HG03066 (cell line): ENCODE measurements at regions not wholly inside any gene's neighbourhood (a gene's known extent, or its start where the extent isn't known, plus 50 kb on each side); places are given as distances from the start of the nearest gene placed in this dataset.
"Not testable (repeated sequence)": the region's sequence is repeated elsewhere in the genome, so short reads cannot be mapped to it uniquely, and the experiment has no call there.

ENCODE experiments used
- ATAC-seq: cut with Tn5 transposase; IDR thresholded peaks from one replicate; pipeline ENCODE4 v1.9.1; 2021; ENCODE audit warnings: low read depth; ENCODE audit not compliant: unreplicated experiment

- ATAC-seq = no peak
These were observed 808.1 kb downstream of the RNF144A start for GRCh38 chr2:7725171-7725849.

DNA sequence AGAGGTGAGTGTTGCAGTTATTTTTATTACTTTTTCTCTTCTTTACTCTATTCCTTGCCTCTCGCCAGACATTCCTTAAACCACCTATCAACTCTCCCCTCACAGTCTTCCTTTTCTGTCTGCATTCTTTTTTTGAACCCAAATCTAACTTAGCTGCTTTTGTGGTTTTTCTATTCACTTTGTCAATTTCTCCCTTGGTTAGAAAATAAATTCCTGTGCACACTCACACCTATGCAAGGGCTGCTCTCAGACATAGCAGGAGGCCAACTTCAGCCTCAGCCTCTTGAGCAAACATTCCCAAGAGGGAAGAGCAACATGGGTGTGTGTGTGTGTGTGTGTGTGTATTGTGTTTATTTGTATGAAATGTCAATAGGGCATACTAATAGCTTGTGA is 808.6 kb downstream of the RNF144A start:
- no peak for ATAC-seq

GRCh38 chr2:7726989-7727388 is 809.8 kb downstream of the RNF144A start:
- ATAC-seq = no peak

DNA sequence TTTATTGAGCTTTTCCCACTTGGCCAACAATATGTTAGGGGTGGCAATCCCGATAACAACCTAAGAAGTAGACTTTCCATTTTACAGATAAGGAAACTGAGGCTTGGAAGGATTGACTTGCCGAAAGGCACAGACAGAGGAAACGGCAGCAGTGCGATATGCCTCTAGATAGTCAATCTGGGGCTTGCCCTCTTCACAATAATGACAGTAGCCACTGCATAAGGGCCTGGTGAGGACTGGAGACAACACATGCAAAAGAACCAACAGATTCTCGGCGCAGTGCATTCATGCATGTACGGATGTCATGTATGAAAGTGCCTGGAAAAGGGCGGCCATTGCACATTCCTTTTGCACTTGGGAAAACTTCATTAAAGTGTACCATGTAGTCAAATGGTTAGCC is 811.2 kb downstream of the RNF144A start:
- ATAC-seq = no peak

- no peak for ATAC-seq
These were observed 813.2 kb downstream of the RNF144A start for GRCh38 chr2:7730449-7730848.

GRCh38 chr2:7730990-7731389 is 813.8 kb downstream of the RNF144A start:
- no peak for ATAC-seq

- ATAC-seq = no peak
These were observed 815.3 kb downstream of the RNF144A start for GRCh38 chr2:7732497-7732896.

DNA sequence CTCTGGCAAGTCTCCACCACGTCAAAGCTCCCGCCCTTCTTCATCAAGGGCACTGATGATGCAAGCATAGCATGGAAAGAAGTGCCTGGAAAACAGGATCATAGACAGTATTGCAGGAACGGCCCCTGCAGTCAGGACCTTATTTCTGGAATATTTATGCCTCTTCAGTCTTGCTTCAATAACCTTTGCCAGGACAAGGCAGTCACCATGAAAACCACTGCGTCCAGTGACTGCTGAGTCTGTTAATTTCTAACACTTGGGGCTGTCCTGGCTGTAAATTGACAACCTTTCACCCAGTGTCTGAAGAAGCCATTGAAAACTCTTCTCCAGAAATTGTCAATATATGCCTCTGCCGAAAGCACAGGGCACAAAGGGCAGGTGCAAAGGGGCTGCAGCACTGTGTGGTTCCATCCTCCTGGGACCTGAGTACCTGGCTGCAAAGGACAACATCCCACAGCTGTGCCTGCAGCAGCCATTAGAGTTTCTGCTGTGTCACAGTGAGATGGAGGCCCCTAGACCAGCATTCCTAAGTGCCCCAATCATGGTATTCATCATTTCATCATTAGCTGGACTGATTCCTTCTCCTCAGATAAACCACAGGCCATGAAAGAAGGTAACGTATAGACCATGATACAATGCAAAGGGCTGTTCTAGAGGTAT is 819.6 kb downstream of the RNF144A start:
- ATAC-seq = no peak

DNA sequence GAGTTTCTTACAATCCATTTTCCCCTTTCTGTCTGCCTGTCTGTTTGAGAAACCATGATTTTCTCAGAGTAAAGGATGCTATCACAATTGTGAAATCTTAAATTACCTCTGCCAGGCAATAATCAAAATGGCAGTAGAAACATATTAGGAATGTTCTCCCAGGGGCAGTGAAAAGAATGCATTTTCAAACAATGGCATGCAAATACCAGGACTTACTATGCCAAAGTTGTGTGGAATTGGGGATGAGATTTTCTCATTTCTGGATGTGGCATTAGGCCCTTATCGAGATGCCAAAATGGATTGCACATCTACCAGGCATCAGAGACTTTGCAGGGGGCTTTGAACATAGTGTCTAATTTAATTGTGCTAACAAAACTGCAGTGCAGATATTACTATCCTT is 821.4 kb downstream of the RNF144A start:
- ATAC-seq = no peak

DNA sequence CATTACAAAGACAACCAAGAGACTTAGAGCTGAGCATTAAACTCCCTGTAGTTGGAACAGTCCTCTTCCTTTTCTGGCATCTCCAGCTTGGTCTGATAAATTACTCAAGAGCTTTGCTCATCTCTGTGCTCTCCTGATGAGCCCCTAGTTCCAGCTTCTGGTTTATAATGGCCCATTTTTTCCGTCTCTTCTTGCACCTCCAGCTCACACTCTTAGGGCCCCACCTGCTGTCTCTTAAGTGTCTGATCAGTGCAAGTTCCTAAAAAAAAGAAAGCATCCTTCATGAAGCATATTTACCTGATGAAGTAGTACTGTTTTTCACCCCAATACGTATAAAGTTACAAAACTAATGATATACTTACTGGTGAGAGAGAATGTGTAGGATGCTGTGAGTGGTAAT is 822.9 kb downstream of the RNF144A start:
- no peak for ATAC-seq

DNA sequence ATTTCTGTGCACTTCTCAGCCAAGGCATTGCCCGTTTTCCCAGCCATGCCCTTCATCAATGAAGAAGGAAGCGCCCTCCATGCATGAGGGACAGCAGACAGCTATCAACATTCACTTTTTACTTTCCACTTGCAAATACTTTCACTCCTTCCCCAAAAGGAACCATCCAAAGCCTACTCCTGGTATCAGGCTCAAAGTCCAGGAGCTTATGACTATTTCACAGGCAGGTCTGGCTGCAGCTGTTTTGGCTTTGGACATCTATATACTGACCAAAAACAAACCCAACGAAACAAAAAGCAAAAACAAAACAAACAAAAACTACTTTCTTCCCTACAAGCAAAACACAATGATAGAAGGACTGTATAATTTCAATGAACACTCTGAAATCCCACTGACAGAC is 825.1 kb downstream of the RNF144A start:
- no peak for ATAC-seq

DNA sequence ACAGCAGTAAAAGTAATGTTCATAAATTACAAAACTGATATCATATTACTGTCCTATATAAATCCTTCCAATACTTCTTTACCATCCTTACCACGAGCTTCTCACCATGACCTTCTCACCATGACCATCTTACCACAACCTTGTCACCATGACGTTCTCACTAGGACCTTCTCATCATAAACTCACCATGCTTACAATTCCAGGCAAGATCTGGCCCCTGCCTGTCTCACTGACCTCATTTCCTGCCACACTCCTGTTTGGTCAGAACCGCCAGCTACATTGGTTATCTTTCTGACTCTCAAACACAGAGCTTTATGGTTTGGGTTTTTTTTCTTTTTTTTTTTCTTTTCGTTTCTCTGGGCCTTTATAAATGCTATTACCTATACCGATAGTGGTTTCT is 827.6 kb downstream of the RNF144A start:
- ATAC-seq = no peak

DNA sequence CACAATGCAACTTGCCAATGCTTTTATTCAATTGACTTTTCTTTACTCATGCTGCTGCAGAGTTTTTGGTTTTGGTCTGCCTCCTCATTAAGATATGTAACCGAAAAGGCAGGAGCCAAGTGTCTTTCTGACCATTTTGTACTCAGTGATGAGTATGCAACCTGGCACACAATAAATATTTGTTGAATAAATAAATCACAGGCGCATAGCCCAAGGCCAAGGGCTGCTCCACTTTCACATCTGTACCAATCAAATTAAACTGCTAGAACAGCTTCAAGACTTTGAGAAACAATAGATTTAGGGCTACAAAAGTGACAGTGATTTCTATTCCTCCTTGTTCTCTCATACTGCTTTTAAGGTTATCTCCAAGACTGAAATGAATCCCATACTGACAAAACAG is 828.2 kb downstream of the RNF144A start:
- no peak for ATAC-seq

- no peak for ATAC-seq
These were observed 831.7 kb downstream of the RNF144A start for GRCh38 chr2:7748717-7749415.

GRCh38 chr2:7749895-7750559 is 832.8 kb downstream of the RNF144A start:
- no peak for ATAC-seq

GRCh38 chr2:7752291-7752690 is 835.1 kb downstream of the RNF144A start:
- ATAC-seq = no peak

DNA sequence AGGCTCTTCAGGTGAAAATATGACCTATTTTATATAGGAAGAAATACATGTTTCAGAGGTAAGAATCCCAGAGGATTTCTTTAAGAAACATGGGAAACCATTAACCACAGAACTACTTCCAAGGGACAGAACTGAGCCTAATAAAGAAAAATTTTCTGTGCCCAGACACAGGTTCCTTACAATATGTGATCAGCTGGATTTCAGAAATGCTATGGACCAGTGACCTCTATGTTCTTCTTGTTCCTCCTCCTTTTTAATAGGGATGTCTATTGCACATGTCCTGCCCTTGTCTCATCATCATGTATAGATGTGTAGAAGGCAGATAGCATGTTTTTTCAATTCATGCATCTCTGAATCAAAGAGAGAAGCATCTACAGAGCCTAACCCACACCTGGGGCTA is 836.6 kb downstream of the RNF144A start:
- no peak for ATAC-seq

- ATAC-seq = no peak
These were observed 838.7 kb downstream of the RNF144A start for GRCh38 chr2:7755879-7756278.

GRCh38 chr2:7758073-7758759 is 841.0 kb downstream of the RNF144A start:
- no peak for ATAC-seq

DNA sequence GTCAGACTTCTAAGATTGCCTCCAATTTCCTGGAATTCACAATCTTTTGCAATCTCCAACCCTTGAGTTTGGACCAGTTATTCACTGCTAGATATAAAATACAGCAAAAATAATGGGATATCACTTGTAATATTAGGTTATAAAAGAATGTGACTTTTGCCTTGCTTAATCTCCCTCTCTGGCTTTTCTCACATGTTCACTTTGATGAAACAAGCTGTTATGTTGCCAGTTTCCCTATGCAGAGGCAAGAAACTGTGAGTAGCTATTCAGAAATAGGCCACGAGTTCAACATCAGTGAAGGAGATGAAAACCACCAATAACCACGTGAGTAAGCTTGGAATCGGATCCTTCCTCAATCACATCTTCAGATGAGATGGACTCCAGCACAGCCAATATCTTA is 842.7 kb downstream of the RNF144A start:
- no peak for ATAC-seq

DNA sequence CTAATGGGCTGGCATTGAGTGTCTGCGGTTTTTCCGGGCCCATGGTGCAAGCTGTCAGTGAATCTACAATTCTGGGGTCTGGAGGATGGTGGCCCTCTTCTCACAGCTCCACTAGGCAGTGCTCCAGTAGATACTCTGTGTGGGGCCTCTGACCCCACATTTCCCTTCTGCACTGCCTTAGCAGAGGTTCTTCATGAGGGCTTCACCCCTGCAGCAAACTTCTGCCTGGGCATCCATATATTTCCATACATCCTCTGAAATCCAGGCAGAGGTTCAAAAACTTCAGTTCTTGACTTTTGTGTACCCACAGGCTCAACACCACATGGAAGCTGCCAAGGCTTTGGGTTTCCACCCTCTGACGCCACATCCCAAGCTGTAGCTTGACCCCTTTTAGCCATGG is 846.2 kb downstream of the RNF144A start:
- not testable (repeated sequence) for ATAC-seq
